ENCODE measurements at regions not wholly inside any gene's neighbourhood (a gene's known extent, or its start where the extent isn't known, plus 50 kb on each side); places are given as distances from the start of the nearest gene placed in this dataset.

GRCh38 chr7:156158213-156158612, 345.9 kb upstream of the SHH start:
- no peak for TF ChIP-seq GATA3 (IDR thresholded peaks at IDR 0.05; ENCODE audit: low read depth, low read length)
- no peak for TF ChIP-seq GATA2 (IDR thresholded peaks at IDR 0.05; ENCODE audit: low read depth, low read length)

All from SH-SY5Y (cell line).